SK-N-SH (cell line): ENCODE measurements at regions not wholly inside any gene's neighbourhood (a gene's known extent, or its start where the extent isn't known, plus 50 kb on each side); places are given as distances from the start of the nearest gene placed in this dataset.

ENCODE experiments used
- CTCF ChIP-seq: fragments of 200-600 bp; sonication (generic); IDR thresholded peaks from 2 replicates; pipeline ENCODE4 v1.6.1; 2017; ENCODE audit warnings: antibody characterized with exemption, mild to moderate bottlenecking, moderate library complexity
- EP300 ChIP-seq, 2 experiments: IDR thresholded peaks; 2 replicates each; pipeline versions ENCODE4 v1.4.0 to v1.6.1; 2012; ENCODE audit warnings: borderline replicate concordance in 1 of 2, low read depth in 1 of 2, low read length in 1 of 2
- EZH2phosphoT487 ChIP-seq: fragments of 200-600 bp; sonication (generic); IDR thresholded peaks from 2 replicates; pipeline ENCODE4 v1.6.1; 2017; ENCODE audit warnings: low read depth, mixed run types, mild to moderate bottlenecking, antibody characterized with exemption, moderate library complexity, borderline replicate concordance
- MXI1 ChIP-seq: IDR thresholded peaks from 2 replicates; pipeline ENCODE4 v1.6.1; 2012; ENCODE audit warnings: mild to moderate bottlenecking, low read depth, low read length, improper control_type of control experiment
- POLR2AphosphoS5 ChIP-seq: IDR thresholded peaks from 2 replicates; pipeline ENCODE4 v1.6.1; 2012; ENCODE audit warnings: low read depth, low read length

GRCh38 chr13:84661718-84662117 lies 779.4 kb upstream of the SLITRK1 start:
- TF ChIP-seq EZH2phosphoT487 = no peak
- TF ChIP-seq CTCF = no peak
- no peak for TF ChIP-seq EP300 (IDR thresholded peaks at IDR 0.05; ENCODE audit: borderline replicate concordance in 1 of 2, low read depth in 1 of 2, low read length in 1 of 2)
- TF ChIP-seq POLR2AphosphoS5 = no peak
- no peak for TF ChIP-seq MXI1
